ENCODE measurements at regions not wholly inside any gene's neighbourhood (a gene's known extent, or its start where the extent isn't known, plus 50 kb on each side); places are given as distances from the start of the nearest gene placed in this dataset.

DNA sequence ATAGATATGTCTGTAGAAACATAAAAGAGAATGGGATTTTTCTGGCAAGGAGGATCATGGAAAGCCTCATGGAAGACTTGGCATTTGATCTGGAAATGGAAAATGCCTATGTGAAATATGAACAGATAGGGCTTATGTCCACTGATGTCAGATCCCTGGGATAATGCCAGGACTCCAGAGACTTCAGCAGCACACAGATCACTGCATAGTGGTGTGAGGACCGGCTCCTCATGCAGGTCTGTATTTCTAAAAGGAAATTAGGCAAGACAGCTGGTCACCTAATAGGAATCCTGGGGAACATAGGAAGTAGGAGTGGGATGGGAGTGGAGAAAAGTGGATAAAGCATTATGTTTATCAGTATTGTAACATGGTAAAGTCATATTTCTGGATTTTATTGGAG lies 56.8 kb upstream of the IPO9 start:
- DNase-seq (ENCODE audit: extremely low read depth in 1 of 11, low read depth in 9 of 11, low spot score in 4 of 11), result no peak

DNA sequence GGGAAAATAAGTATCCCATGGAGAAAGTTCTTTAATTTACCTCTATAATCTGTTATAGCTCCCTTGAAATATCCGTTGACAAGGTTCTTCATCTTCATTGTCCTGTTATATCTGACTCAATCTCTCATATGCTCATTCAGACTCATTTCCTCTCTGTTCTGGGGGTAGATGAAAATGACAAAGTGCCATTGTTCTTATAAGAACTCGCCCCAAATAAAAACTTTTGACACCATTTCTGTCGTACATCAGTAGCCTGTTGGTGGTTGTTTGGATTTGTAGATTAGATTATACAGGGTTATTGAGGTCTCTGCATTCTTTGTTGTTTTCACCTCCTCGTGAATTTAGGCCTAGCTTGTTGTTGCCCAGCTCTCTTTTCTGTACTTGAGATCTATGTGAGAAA lies 55.2 kb upstream of the IPO9 start:
- DNase-seq (ENCODE audit: extremely low read depth in 1 of 11, low read depth in 9 of 11, low spot score in 4 of 11), result no peak

GRCh38 chr1:201774224-201774982 lies 54.6 kb upstream of the IPO9 start:
- DNase-seq (ENCODE audit: extremely low read depth in 1 of 11, low read depth in 9 of 11, low spot score in 4 of 11), result no peak

- DNase-seq (ENCODE audit: extremely low read depth in 1 of 11, low read depth in 9 of 11, low spot score in 4 of 11), result no peak
Observed at GRCh38 chr1:201774983-201775344, 54.0 kb upstream of the IPO9 start.

DNA sequence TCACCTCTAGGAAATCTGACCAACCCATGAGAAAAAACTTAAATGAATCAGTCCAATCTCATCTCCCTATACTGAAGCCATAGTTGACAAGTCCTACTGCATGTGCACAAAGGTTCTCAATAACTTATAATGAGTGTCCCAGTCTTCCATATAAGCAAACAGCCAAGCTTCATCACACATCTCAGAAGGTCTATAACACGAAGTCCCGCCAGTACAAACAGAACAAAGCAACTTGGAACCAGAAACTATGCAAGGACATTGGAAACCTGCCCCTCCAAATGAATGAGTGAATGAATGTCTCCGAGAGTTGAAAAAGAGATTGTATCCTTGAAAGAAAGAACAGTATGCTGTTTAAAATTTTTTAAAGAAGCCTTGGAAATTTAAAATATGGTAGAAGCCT lies 53.6 kb upstream of the IPO9 start:
- DNase-seq (ENCODE audit: extremely low read depth in 1 of 11, low read depth in 9 of 11, low spot score in 4 of 11), result no peak

GRCh38 chr1:201778279-201779065 lies 50.5 kb upstream of the IPO9 start:
- DNase-seq (ENCODE audit: extremely low read depth in 1 of 11, low read depth in 9 of 11, low spot score in 4 of 11), result no peak

Data from renal cortex interstitium (tissue), 11 donors.